ENCODE measurements at regions not wholly inside any gene's neighbourhood (a gene's known extent, or its start where the extent isn't known, plus 50 kb on each side); places are given as distances from the start of the nearest gene placed in this dataset.

DNA sequence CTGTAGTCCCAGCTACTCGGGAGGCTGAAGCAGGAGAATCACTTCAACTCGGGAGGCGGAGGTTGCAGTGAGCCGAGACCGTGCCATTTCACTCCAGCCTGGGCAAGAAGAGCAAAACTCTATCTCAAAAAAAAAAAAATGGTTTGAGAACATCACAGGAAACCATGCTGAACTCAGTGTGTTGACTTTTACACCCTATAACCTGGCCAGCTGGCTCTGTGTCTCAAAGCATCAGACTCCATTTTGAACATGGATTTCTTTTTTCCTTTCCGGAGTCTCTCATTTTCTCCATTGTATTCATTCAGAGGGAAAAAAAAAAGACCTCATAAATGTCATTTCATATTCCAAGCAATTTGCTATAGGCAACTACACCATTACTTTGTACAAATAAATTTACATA is 63.2 kb upstream of the FOXN3 start:
- no peak for TF ChIP-seq POLR2AphosphoS5 (IDR thresholded peaks at IDR 0.05; ENCODE audit: insufficient read depth in 1 of 2, low read depth in 1 of 2)
- TF ChIP-seq, protein P1, sequence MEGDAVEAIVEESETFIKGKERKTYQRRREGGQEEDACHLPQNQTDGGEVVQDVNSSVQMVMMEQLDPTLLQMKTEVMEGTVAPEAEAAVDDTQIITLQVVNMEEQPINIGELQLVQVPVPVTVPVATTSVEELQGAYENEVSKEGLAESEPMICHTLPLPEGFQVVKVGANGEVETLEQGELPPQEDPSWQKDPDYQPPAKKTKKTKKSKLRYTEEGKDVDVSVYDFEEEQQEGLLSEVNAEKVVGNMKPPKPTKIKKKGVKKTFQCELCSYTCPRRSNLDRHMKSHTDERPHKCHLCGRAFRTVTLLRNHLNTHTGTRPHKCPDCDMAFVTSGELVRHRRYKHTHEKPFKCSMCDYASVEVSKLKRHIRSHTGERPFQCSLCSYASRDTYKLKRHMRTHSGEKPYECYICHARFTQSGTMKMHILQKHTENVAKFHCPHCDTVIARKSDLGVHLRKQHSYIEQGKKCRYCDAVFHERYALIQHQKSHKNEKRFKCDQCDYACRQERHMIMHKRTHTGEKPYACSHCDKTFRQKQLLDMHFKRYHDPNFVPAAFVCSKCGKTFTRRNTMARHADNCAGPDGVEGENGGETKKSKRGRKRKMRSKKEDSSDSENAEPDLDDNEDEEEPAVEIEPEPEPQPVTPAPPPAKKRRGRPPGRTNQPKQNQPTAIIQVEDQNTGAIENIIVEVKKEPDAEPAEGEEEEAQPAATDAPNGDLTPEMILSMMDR (IDR thresholded peaks at IDR 0.05), result no peak
- TF ChIP-seq POLR2A (IDR thresholded peaks at IDR 0.05), result no peak

Measured in vagina (tissue), 2 donors.